Ovary (tissue), 3 donors: ENCODE measurements at regions not wholly inside any gene's neighbourhood (a gene's known extent, or its start where the extent isn't known, plus 50 kb on each side); places are given as distances from the start of the nearest gene placed in this dataset.

Experiments
- POLR2A ChIP-seq: fragments of 450-650 bp; IDR thresholded peaks from one replicate; pipeline ENCODE4 v1.6.1; 2017; ENCODE audit warnings: antibody characterized with exemption, mild to moderate bottlenecking, moderate library complexity
- TF ChIP-seq, protein P1 (sequence below), 3 donors: fragments of 450-650 bp in 2 of 3; fragments of 200-600 bp in 1 of 3; IDR thresholded peaks; one replicate each; pipeline versions ENCODE4 v1.5.1 to v1.8.0; 2016 to 2022; ENCODE audit warnings: antibody characterized with exemption in 3 of 3, mild to moderate bottlenecking in 1 of 3
- donor health status: DM: no; HTN: no; CAD: no.

DNA sequence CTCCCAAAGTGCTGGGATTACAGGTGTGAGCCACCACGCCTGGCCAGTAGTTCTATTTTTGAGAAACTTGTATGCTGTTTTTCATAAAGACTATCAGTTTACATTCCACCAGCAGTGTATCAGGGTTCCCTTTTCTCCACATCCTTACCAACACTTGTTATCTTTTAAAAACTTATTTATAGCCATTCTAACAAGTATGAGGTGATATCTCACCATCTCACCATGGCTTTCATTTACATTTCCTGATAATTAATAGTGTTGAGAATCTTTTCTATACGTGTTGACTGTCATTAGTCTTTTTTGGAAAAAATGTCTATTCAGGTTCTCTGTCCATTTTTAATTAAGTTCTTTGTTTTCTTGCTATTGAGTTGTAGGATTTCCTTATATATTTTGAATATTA lies 416.1 kb downstream of the NEBL start:
- TF ChIP-seq, protein P1, sequence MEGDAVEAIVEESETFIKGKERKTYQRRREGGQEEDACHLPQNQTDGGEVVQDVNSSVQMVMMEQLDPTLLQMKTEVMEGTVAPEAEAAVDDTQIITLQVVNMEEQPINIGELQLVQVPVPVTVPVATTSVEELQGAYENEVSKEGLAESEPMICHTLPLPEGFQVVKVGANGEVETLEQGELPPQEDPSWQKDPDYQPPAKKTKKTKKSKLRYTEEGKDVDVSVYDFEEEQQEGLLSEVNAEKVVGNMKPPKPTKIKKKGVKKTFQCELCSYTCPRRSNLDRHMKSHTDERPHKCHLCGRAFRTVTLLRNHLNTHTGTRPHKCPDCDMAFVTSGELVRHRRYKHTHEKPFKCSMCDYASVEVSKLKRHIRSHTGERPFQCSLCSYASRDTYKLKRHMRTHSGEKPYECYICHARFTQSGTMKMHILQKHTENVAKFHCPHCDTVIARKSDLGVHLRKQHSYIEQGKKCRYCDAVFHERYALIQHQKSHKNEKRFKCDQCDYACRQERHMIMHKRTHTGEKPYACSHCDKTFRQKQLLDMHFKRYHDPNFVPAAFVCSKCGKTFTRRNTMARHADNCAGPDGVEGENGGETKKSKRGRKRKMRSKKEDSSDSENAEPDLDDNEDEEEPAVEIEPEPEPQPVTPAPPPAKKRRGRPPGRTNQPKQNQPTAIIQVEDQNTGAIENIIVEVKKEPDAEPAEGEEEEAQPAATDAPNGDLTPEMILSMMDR (IDR thresholded peaks at IDR 0.05) = no peak
- no peak for TF ChIP-seq POLR2A
